SK-MEL-5 (cell line): ENCODE measurements at regions not wholly inside any gene's neighbourhood (a gene's known extent, or its start where the extent isn't known, plus 50 kb on each side); places are given as distances from the start of the nearest gene placed in this dataset.
"Not testable (repeated sequence)": the region's sequence is repeated elsewhere in the genome, so short reads cannot be mapped to it uniquely, and the experiment has no call there.

Experiments
- DNase-seq: peaks from one replicate; pipeline ENCODE4 v3.0.0-alpha.2; 2016; ENCODE audit warnings: low read depth, low spot score
- in situ Hi-C: cut with HindIII; loops from 2 replicates; pipeline ENCODE4 v1.10.0; 2016; ENCODE audit warnings: low sequenced_read_pairs, high pct_unique_total_duplicates, low pct_unique_long_range_greater_than_20kb

DNA sequence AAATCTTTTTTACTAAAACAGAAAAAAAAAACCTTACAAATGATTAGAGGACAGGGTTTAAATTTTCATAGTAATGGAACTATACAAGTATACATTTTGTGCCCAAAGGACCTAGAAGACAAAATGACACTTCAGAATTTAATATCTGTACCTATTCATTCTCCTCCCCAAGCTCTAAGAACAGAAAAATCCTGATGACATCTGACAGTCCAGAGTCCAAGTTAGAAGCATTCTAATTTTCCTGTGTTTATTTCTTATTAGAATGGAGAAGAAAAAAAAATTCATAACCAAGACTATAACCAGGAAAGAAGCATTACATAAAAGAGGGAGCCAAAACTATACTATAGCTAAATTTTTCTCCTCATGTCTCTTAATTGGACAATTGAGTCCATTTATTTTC lies 138.9 kb upstream of the SLC13A1 start:
- no peak for DNase-seq
- in situ Hi-C loops: no loop called here

DNA sequence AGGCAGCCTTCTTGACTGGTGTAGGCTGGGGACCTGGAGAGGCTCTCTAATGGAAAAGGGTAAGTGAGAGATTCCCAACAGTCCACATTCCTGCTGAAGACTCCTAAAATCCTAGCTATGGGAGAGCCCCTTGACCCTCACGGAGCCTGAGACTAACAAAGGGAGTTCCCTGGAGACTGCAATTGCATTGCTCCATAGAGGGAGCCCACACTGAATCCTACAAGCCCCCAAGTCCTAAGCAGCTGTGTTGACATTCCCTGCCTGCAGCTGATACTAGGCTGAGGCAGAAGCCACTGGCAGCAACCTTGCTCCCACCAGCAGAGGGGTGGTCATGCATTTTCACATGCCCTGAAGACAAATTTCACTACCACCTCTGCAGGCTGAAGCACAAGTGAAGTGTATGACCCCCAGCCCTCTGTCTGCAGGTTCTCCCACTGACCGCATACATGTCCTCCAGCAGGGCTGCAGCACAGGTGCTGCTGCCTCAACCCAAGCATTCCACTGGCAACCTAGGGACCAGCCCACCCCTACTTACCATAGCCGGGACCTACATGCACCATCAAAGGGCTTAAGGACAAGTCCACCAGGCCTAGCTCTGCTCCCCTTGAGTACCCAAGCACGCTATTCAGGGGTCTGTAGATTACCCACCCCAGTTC lies 130.3 kb upstream of the SLC13A1 start:
- in situ Hi-C loops: no loop called here
- no peak for DNase-seq

- in situ Hi-C loops: no loop called here
- DNase-seq: no peak
Observed at GRCh38 chr7:123327661-123328060, 127.9 kb upstream of the SLC13A1 start.

- in situ Hi-C loops: no loop called here
- no peak for DNase-seq
Observed at GRCh38 chr7:123324283-123324682, 124.5 kb upstream of the SLC13A1 start.

- in situ Hi-C loops: no loop called here
Observed at GRCh38 chr7:123323689-123324088, 123.9 kb upstream of the SLC13A1 start.

DNA sequence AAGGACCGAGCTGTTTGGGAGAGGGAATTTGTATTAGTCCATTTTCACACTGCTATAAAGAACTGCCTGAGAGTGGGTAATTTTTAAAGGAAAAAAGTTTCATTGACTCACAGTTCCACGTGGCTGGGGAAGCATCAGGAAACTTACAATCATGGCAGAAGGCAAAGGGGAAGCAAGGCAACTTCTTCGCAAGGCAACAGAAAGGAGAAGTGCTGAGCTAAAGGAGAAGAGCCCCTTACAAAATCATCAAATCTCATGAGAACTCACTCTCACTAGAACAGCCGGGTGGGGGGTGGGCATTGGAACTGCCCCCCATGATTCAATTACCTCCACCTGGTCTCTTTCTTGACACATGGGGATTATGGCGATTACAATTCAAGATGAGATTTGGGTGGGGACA lies 121.8 kb upstream of the SLC13A1 start:
- in situ Hi-C loops, DNase-seq: not testable (repeated sequence)

More at GRCh38 chr7:123323689-123324088, 123.9 kb upstream of the SLC13A1 start:
- no peak for DNase-seq

DNA sequence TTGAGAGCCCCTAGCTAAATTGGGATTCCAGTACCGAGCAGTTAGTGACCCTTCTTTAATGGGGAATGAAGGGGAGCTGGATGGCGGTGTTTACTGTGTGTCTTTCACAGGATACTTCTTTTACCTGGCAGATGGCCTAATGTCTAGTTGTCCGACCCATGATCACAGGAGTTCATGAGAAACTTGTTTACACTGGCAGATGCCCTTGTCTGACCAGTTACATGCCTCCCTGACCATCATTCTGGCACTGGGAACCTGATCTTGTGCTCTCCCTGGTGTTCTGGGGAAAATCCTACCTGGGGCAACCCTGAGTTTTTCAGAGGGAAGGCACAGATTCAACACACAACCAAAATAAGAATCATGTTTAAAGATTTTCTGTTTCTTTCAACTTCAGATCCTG lies 120.1 kb upstream of the SLC13A1 start:
- no peak for DNase-seq
- in situ Hi-C loops: no loop called here

DNA sequence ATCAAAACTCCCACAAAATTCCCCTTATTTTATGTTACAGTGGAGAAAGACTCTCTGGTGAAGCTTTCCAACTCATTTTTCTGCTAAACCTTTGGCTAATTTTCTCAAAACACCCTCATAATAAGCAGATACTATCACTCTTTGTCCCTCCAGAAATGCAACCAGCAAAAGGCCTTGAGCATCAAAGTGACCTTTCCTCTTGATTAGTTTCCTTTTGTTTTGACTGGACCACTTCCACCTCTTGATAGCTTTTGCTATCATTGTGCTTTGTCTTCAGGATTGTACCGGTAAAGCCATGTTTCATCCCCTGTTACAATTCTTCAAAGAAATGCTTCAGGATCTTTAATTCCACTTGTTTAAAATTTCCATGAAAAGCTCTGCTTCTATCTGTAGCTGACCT lies 115.1 kb upstream of the SLC13A1 start:
- in situ Hi-C loops: no loop called here
- DNase-seq: no peak

DNA sequence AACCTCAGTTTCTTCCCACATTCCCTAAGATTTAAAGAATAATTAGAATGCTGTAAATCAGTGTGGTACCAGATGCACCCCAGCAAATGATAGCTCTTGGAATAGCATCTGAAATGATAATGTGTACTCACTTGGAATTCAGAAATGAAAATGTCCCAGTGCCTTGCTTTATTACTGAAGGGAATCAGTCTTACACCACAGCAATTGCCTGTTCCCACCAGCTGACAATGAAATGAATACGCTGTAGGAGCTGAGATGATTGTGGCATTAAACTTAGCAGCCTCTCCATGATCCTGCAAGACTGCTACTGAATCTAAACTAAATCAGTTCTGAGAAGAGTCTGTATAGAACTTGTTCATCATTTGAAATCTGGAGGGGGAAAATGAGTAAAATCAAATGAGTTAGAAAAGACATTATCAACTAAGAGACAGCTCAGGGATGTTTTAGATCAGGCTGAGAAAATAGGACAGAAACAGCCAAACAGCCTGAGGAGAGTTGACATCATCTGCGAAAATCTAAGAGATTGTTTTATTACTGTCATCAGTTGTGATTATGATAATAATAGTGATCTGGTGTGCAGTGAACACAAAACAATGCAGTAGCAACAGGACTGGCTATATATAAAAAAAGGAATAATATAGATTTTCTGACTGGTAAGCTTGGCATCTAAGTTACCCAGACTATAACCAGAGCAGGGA lies 108.6 kb upstream of the SLC13A1 start:
- in situ Hi-C loops: no loop called here
- DNase-seq: no peak

GRCh38 chr7:123305840-123306375 lies 106.1 kb upstream of the SLC13A1 start:
- DNase-seq: no peak
- in situ Hi-C loops: no loop called here

GRCh38 chr7:123303926-123304325 lies 104.2 kb upstream of the SLC13A1 start:
- no peak for DNase-seq
- in situ Hi-C loops: no loop called here

DNA sequence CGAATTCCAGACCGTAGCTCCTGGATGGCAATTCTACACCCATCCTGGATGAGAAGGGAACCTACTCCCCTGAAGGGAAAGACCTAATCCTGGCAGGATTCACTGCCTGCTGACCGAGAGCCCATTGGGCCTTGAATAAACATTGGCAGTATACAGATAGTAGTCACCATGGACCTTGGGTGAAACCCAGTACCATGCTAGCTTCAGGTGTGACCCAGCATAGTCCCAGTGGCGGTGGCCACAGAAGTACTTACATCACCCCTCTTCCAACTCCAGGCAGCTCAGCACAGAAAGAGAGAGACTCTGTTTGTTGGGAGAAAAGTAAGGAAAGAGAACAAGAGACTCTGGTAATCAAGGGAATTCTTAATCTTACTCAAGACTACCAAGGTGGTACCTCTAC lies 97.2 kb upstream of the SLC13A1 start:
- in situ Hi-C loops: no loop called here
- no peak for DNase-seq

- in situ Hi-C loops: no loop called here
- no peak for DNase-seq
Observed at GRCh38 chr7:123293710-123294109, 93.9 kb upstream of the SLC13A1 start.

- in situ Hi-C loops: no loop called here
- no peak for DNase-seq
Observed at GRCh38 chr7:123292227-123292626, 92.5 kb upstream of the SLC13A1 start.

DNA sequence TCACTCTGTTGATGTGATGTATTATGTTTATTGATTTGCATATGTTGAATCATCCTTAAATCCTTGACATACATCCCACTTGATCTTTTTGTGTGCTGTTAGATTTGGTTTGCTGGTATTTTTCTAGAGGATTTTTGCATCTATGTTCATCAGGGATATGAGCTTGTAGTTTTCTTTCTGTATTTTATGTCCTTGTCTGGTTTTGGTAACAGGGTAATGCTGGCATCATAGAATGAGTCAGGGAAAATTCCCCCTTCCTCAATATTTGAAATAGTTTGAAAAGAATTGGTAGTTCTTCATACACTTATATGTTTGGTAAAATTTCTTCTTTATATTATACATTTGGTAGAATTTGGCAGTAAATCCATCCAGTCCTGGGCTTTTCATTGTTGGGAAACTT lies 89.4 kb upstream of the SLC13A1 start:
- in situ Hi-C loops: no loop called here
- DNase-seq: no peak

DNA sequence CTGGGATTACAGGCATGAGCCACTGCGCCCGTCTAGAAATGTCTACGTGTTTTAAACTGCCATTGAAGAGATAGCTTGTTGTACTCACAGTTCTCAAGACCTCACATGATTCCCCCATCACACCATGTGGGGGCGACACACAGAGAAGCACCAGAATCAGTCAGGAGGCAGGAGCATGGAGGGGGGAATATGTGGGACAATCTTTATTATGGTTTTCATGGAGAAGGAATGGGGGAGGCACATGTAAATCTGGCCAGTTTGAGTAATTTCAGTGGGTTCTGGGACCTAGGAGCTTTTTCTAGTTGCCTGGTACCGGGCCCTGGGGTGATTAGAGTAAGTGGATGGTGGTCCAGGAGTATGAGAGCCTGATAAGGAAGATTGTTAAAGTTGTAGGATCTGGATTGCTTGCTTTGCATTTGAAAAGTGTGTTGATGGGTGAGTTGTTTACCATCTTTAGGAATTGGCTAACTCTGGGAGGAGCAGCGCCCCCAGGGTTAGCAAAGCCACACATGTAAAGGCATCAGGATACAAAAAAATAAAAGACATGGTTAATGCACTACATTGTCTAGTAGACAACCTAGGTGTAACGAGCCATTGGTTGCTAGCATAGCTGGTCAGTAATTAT lies 85.4 kb upstream of the SLC13A1 start:
- in situ Hi-C loops: no loop called here
- DNase-seq: peak; percentile 64

DNA sequence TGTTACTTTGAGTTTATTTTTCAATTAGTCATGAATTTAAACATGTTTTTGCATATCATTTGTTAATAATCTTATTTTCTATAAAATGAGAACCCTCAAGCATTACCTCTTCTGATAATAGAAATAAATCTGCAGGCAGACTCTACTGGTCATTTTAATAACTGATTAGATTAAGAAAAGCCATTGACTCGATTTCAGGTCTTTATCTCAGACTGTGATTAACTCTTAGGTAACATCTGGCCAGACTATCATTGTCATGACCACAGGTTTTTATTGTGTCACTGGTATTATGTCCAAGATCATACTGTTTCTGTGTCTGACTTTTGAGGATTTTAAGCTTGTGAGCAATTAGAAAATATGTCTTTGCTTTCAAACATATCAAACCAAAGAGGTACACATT lies 83.6 kb upstream of the SLC13A1 start:
- no peak for DNase-seq
- in situ Hi-C loops: no loop called here

DNA sequence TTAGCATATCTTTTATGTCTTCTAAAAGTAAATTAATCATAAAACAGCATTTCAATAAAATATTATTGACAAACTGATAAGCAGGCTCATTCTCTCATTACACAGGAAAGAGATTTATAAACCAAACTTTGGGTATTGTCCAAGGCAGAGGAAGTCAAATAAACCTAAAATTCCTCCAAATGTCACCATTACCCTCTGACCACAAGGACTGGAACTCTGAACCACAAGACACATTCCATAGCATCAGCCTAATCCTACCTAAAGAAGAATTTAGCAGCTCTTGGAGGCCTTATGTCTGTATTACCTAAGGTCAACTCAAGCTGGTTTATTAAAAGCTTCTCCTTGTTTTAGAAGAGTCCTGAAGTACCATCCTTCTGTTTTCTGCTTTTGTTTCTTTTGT lies 82.4 kb upstream of the SLC13A1 start:
- no peak for DNase-seq
- in situ Hi-C loops: no loop called here

DNA sequence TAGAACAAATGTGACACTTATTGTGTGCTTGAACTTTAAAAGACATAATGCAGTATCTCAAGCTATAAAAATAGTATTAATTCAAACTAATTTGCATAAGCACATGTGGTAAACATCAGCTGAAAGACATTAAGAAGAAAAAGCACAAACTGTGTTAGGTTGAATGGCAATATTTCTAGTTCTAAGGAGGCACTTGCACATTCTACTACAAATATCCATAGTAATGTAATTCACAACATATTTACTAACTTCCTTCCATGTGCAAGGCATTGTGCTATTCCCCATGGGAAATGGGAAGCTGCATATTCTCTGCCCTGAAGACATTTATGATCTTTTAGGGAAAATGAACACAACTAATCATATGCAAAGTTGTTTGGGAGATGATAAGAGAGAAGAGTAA lies 80.2 kb upstream of the SLC13A1 start:
- DNase-seq: peak; percentile 16
- in situ Hi-C loops: no loop called here
